ENCODE measurements at regions not wholly inside any gene's neighbourhood (a gene's known extent, or its start where the extent isn't known, plus 50 kb on each side); places are given as distances from the start of the nearest gene placed in this dataset.

DNA sequence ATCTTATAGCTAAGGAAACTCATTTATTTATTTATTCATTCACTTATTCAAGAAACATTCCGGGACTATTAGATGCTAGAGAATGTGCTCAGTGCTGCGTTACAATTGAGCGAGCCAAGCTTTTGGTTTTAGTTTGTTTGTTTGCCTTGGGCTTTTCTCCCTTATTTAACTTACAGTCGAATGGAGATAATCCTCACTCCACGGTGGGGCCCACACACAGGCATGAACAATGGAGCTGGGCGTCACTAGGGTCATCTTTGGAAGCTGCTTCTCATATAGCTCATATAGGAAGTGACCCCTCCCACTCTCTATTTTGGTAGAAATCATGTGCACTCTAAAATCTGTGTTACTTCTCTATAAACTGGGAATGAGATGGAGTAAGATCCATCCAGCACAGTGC, 210.0 kb downstream of the TMEM114 start:
- TF ChIP-seq, protein P1, sequence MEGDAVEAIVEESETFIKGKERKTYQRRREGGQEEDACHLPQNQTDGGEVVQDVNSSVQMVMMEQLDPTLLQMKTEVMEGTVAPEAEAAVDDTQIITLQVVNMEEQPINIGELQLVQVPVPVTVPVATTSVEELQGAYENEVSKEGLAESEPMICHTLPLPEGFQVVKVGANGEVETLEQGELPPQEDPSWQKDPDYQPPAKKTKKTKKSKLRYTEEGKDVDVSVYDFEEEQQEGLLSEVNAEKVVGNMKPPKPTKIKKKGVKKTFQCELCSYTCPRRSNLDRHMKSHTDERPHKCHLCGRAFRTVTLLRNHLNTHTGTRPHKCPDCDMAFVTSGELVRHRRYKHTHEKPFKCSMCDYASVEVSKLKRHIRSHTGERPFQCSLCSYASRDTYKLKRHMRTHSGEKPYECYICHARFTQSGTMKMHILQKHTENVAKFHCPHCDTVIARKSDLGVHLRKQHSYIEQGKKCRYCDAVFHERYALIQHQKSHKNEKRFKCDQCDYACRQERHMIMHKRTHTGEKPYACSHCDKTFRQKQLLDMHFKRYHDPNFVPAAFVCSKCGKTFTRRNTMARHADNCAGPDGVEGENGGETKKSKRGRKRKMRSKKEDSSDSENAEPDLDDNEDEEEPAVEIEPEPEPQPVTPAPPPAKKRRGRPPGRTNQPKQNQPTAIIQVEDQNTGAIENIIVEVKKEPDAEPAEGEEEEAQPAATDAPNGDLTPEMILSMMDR (IDR thresholded peaks at IDR 0.05), result no peak
- no peak for TF ChIP-seq POLR2A (IDR thresholded peaks at IDR 0.05)
- intact Hi-C loops (cut with DNase I; ENCODE audit: low total_unique reads), result no loop called here

DNA sequence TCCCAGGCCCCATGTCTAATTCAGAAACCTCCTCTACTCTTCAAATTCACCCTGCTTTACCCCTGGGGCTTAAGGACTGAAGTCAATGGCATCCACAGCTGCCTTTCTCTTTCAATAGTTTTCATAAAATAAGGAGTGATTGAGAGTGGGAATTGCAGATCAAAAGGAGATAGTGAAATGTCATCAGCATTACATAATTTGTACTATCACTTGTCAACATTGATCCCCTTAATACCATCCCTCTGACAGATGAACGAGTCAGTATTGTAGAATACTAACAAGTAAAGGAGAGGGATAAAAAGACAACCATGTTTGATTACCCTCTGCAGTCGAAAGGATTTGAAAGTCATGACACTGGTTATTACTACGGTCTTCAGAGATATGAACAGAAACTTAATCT, 212.4 kb downstream of the TMEM114 start:
- Histone ChIP-seq H3K4me1 (no peaks in the 10 kb centered on the region), H3K36me3 (no peaks in the 10 kb centered on the region), H3K27ac (no peak overlapping the region), H3K4me3 (no peak overlapping the region), H3K27me3 (no peaks in the 10 kb centered on the region), H3K9me3 (no peaks in the 10 kb centered on the region)
- intact Hi-C loops (cut with DNase I; ENCODE audit: low total_unique reads), result no loop called here
- DNase-seq, result no peak
- no peak for TF ChIP-seq POLR2A (IDR thresholded peaks at IDR 0.05)
- TF ChIP-seq, protein P1 (IDR thresholded peaks at IDR 0.05), result no peak

More for the DNA sequence above, 210.0 kb downstream of the TMEM114 start:
- Histone ChIP-seq H3K4me3 (no peak overlapping the region), H3K27ac (no peak overlapping the region), H3K27me3 (no peaks in the 10 kb centered on the region), H3K4me1 (no peaks in the 10 kb centered on the region), H3K36me3 (no peaks in the 10 kb centered on the region), H3K9me3 (no peaks in the 10 kb centered on the region)
- no peak for DNase-seq

DNA sequence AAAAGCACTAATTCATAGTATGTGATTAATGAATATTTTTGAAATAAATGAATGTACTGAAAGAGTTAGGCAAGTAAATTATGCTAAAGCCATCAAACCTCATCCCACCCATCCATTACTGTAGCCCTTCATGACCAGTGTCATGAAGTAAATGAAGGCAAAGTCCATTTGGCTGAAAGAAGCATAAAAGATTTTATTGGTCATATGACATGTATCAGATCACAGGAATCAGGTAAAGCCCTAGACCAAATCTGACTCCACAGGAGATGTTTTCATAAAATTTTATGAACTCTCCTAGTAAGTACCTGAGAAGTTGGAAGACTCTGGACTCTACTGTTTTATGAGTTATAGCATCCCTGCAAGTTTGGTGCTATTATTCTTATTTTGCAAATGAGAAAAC, 213.5 kb downstream of the TMEM114 start:
- Histone ChIP-seq H3K4me3 (no peak overlapping the region), H3K9me3 (no peaks in the 10 kb centered on the region), H3K27ac (no peak overlapping the region), H3K4me1 (no peaks in the 10 kb centered on the region), H3K36me3 (no peaks in the 10 kb centered on the region), H3K27me3 (no peaks in the 10 kb centered on the region)
- TF ChIP-seq POLR2A (IDR thresholded peaks at IDR 0.05), result no peak
- TF ChIP-seq, protein P1 (IDR thresholded peaks at IDR 0.05), result no peak
- intact Hi-C loops (cut with DNase I; ENCODE audit: low total_unique reads), result no loop called here
- DNase-seq, result no peak

DNA sequence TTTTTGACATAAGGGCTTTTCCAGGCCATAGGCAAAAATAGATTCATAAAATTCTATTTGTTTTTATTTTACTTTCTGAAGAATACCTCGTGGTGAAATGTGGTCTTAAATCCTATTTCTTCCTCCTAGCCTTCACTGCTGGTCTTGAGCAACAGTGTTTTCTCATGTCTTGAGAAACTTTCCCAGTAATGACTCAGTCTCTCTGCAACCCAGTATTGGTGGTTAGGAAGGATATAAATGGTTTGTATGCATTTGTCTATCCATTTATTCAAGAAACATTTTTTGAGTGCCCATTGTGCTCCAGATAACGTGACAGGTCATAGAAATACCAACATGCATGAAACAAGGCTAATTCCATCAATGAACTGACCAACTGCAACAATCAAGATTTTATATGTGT, 213.9 kb downstream of the TMEM114 start:
- H3K36me3 ChIP-seq, result no peaks in the 10 kb centered on the region
- H3K9me3 ChIP-seq, result no peaks in the 10 kb centered on the region
- H3K27ac ChIP-seq, result no peak overlapping the region
- no peaks in the 10 kb centered on the region for H3K4me1 ChIP-seq
- no peak for TF ChIP-seq POLR2A (IDR thresholded peaks at IDR 0.05)
- TF ChIP-seq, protein P1 (IDR thresholded peaks at IDR 0.05), result no peak
- DNase-seq, result no peak
- H3K4me3 ChIP-seq, result no peak overlapping the region
- no peaks in the 10 kb centered on the region for H3K27me3 ChIP-seq
- intact Hi-C loops (cut with DNase I; ENCODE audit: low total_unique reads), result no loop called here

DNA sequence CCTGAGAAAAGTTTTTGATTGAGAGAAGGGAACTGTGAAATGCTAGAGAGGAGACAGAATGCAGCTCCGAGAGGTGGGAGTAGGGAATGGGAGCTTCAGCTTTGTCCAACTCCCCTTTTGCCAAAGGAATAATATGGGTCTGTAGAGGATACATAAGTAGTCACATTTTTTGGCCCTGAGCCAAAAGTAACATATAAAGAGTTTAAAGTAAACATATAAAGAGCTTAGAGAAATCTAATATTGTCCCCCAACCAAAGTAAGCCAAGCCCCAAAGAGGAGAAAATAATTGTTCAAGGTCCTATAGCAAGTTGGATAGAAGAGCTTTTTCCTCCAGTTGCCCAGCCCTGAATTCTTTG, 215.1 kb downstream of the TMEM114 start:
- H3K4me3 ChIP-seq, result no peak overlapping the region
- no peak overlapping the region for H3K27ac ChIP-seq
- no peak for TF ChIP-seq POLR2A (IDR thresholded peaks at IDR 0.05)
- TF ChIP-seq, protein P1 (IDR thresholded peaks at IDR 0.05), result no peak
- intact Hi-C loops (cut with DNase I; ENCODE audit: low total_unique reads), result no loop called here
- no peaks in the 10 kb centered on the region for H3K4me1 ChIP-seq
- DNase-seq, result no peak
- H3K36me3 ChIP-seq, result no peaks in the 10 kb centered on the region
- no peaks in the 10 kb centered on the region for H3K9me3 ChIP-seq
- no peaks in the 10 kb centered on the region for H3K27me3 ChIP-seq
